SK-N-MC (cell line): ENCODE measurements at regions not wholly inside any gene's neighbourhood (a gene's known extent, or its start where the extent isn't known, plus 50 kb on each side); places are given as distances from the start of the nearest gene placed in this dataset.

Experiments used
- DNase-seq: peaks from one replicate; pipeline ENCODE4 v3.0.0-alpha.2; 2011; ENCODE audit warnings: low read depth, low spot score
- H3K27ac ChIP-seq: fragments of 200-600 bp; sonication (generic); 2 replicates; pipeline ENCODE4 v1.5.1; 2016; ENCODE audit warnings: mixed run types
- H3K36me3 ChIP-seq: fragments of 200-600 bp; sonication (generic); 2 replicates; pipeline ENCODE4 v1.6.1; 2017; ENCODE audit warnings: antibody characterized with exemption, low read length, mixed read lengths; ENCODE audit not compliant: insufficient read depth
- H3K4me3 ChIP-seq: fragments of 200-600 bp; sonication (generic); 2 replicates; pipeline ENCODE4 v1.5.1; 2016
- H3K9ac ChIP-seq: fragments of 200-600 bp; sonication (generic); 2 replicates; pipeline ENCODE4 v1.8.0; 2017; ENCODE audit warnings: mixed run types, mixed read lengths; ENCODE audit not compliant: insufficient read length
- H3K9me3 ChIP-seq: fragments of 200-600 bp; sonication (generic); 2 replicates; pipeline ENCODE4 v1.6.1; 2017; ENCODE audit warnings: low read depth, mild to moderate bottlenecking, antibody characterized with exemption, low read length, moderate library complexity, mixed read lengths
- EZH2 ChIP-seq: fragments of 200-600 bp; sonication (generic); IDR thresholded peaks from one replicate; pipeline ENCODE4 v1.6.1; 2017; ENCODE audit warnings: antibody characterized with exemption
- FOXP2 ChIP-seq: optimal IDR thresholded peaks from 2 replicates; pipeline ENCODE3; 2011; ENCODE audit warnings: mild to moderate bottlenecking, moderate library complexity; ENCODE audit not compliant: insufficient read depth; ENCODE audit errors: extremely low read length, control extremely low read depth
- POLR2AphosphoS5 ChIP-seq: IDR thresholded peaks from 2 replicates; pipeline ENCODE4 v1.6.1; 2012; ENCODE audit warnings: mild to moderate bottlenecking, low read depth, low read length, borderline replicate concordance

DNA sequence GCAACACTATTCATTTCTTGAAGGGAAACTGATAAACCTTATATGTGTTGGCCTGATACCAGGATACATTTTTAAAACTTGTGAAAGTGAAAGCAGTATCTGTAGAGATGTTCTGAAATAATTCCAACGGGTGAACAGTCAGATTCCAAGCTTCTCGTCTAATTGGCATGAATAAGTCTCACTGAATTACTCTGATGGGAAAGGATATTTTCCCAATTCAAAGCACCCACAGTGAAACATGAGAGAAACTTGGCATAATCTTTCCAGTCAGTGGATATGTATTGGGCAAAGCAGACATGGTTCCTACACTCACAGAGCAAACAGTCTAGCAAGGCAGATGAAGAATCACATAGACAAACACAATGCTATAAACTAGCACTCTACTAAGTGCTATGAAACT, 413.1 kb downstream of the MED13L start:
- H3K36me3 ChIP-seq: no peaks in the 10 kb centered on the region
- no peak for DNase-seq
- no peak for TF ChIP-seq FOXP2
- no peak for TF ChIP-seq EZH2
- no peak for TF ChIP-seq POLR2AphosphoS5
- no peak overlapping the region for H3K9ac ChIP-seq
- H3K27ac ChIP-seq: no peak overlapping the region
- no peaks in the 10 kb centered on the region for H3K9me3 ChIP-seq
- H3K4me3 ChIP-seq: no peak overlapping the region

- Histone ChIP-seq H3K9me3 (no peaks in the 10 kb centered on the region), H3K27ac (no peak overlapping the region), H3K4me3 (no peak overlapping the region), H3K36me3 (no peaks in the 10 kb centered on the region), H3K9ac (no peak overlapping the region)
- TF ChIP-seq EZH2 (no peak), FOXP2 (no peak), POLR2AphosphoS5 (no peak)
- DNase-seq: no peak
Observed at GRCh38 chr12:115860619-115861018, 416.9 kb downstream of the MED13L start.

GRCh38 chr12:115859231-115859630, 418.3 kb downstream of the MED13L start:
- no peak overlapping the region for H3K4me3 ChIP-seq
- H3K36me3 ChIP-seq: no peaks in the 10 kb centered on the region
- no peak overlapping the region for H3K9ac ChIP-seq
- H3K9me3 ChIP-seq: no peaks in the 10 kb centered on the region
- TF ChIP-seq EZH2: no peak
- no peak for TF ChIP-seq FOXP2
- no peak for TF ChIP-seq POLR2AphosphoS5
- no peak for DNase-seq
- no peak overlapping the region for H3K27ac ChIP-seq

- Histone ChIP-seq H3K27ac (no peak overlapping the region), H3K36me3 (no peaks in the 10 kb centered on the region), H3K9ac (no peak overlapping the region), H3K9me3 (no peaks in the 10 kb centered on the region), H3K4me3 (no peak overlapping the region)
- TF ChIP-seq EZH2 (no peak), POLR2AphosphoS5 (no peak), FOXP2 (no peak)
- DNase-seq: no peak
Observed at GRCh38 chr12:115857923-115858322, 419.6 kb downstream of the MED13L start.

GRCh38 chr12:115857160-115857920, 420.2 kb downstream of the MED13L start:
- Histone ChIP-seq H3K4me3 (no peak overlapping the region), H3K9ac (no peak overlapping the region), H3K9me3 (no peaks in the 10 kb centered on the region), H3K27ac (no peak overlapping the region), H3K36me3 (no peaks in the 10 kb centered on the region)
- TF ChIP-seq EZH2 (no peak), FOXP2 (no peak), POLR2AphosphoS5 (no peak)
- no peak for DNase-seq

- Histone ChIP-seq H3K36me3 (no peaks in the 10 kb centered on the region), H3K9ac (no peak overlapping the region), H3K9me3 (no peaks in the 10 kb centered on the region), H3K27ac (no peak overlapping the region), H3K4me3 (no peak overlapping the region)
- TF ChIP-seq FOXP2: no peak
- DNase-seq: no peak
Observed at GRCh38 chr12:115852054-115852453, 425.4 kb downstream of the MED13L start.

- Histone ChIP-seq H3K4me3 (no peak overlapping the region), H3K36me3 (no peaks in the 10 kb centered on the region), H3K27ac (no peak overlapping the region), H3K9me3 (no peaks in the 10 kb centered on the region), H3K9ac (no peak overlapping the region)
- no peak for DNase-seq
- no peak for TF ChIP-seq EZH2
- no peak for TF ChIP-seq FOXP2
- TF ChIP-seq POLR2AphosphoS5: no peak
Observed at GRCh38 chr12:115850957-115851356, 426.5 kb downstream of the MED13L start.

GRCh38 chr12:115849262-115849943, 428.1 kb downstream of the MED13L start:
- Histone ChIP-seq H3K36me3 (no peaks in the 10 kb centered on the region), H3K27ac (no peak overlapping the region), H3K4me3 (no peak overlapping the region), H3K9ac (no peak overlapping the region), H3K9me3 (no peaks in the 10 kb centered on the region)
- no peak for DNase-seq
- TF ChIP-seq FOXP2 (no peak), POLR2AphosphoS5 (no peak), EZH2 (no peak)

GRCh38 chr12:115847398-115847797, 430.1 kb downstream of the MED13L start:
- H3K9ac ChIP-seq: no peak overlapping the region
- H3K27ac ChIP-seq: no peak overlapping the region
- no peaks in the 10 kb centered on the region for H3K9me3 ChIP-seq
- no peak overlapping the region for H3K4me3 ChIP-seq
- no peak for DNase-seq
- H3K36me3 ChIP-seq: no peaks in the 10 kb centered on the region
- TF ChIP-seq EZH2: no peak
- TF ChIP-seq POLR2AphosphoS5: no peak
- no peak for TF ChIP-seq FOXP2
